ENCODE measurements at regions not wholly inside any gene's neighbourhood (a gene's known extent, or its start where the extent isn't known, plus 50 kb on each side); places are given as distances from the start of the nearest gene placed in this dataset.

GRCh38 chr4:141335166-141335565 lies 114.5 kb downstream of the ZNF330 start:
- intact Hi-C loops (cut with DNase I): no loop called here
- H3K27ac ChIP-seq: no peak overlapping the region
- FAIRE-seq (no peak), DNase-seq (no peak), ATAC-seq (no peak)
- H3K27me3 ChIP-seq: no peaks in the 10 kb centered on the region
- no peak overlapping the region for H3K4me3 ChIP-seq
- TF ChIP-seq CTCF (IDR thresholded peaks at IDR 0.05): no peak
- H3K4me1 ChIP-seq: peaks cover 13 to 23% (median 20%) of the 10 kb centered on the region in 3 donors
- WGBS, 2 donors: 36 to 48% methylated on average over 1 of the region's 1 CpG
- no peaks in the 10 kb centered on the region for H3K36me3 ChIP-seq
- H3K9me3 ChIP-seq: no peaks in the 10 kb centered on the region

- WGBS, 2 donors: 81 to 91% methylated on average over 1 of the region's 1 CpG
- DNase-seq (no peak), FAIRE-seq (no peak), ATAC-seq (no peak)
- no peak for TF ChIP-seq CTCF (IDR thresholded peaks at IDR 0.05)
- H3K4me1 ChIP-seq: peaks cover 13 to 23% (median 15%) of the 10 kb centered on the region in 3 donors
- no peaks in the 10 kb centered on the region for H3K27me3 ChIP-seq
- H3K36me3 ChIP-seq: no peaks in the 10 kb centered on the region
- no peak overlapping the region for H3K4me3 ChIP-seq
- H3K9me3 ChIP-seq: no peaks in the 10 kb centered on the region
- H3K27ac ChIP-seq: no peak overlapping the region
- intact Hi-C loops (cut with DNase I): no loop called here
Measured at GRCh38 chr4:141338238-141338637, 117.5 kb downstream of the ZNF330 start.

- no peak for ATAC-seq
- Histone ChIP-seq H3K27me3 (no peaks in the 10 kb centered on the region), H3K4me3 (no peak overlapping the region), H3K4me1 (peaks cover 9 to 23% (median 11%) of the 10 kb centered on the region in 3 donors), H3K9me3 (no peaks in the 10 kb centered on the region), H3K36me3 (no peaks in the 10 kb centered on the region), H3K27ac (no peak overlapping the region)
- no peak for DNase-seq
- intact Hi-C loops (cut with DNase I): no loop called here
- WGBS, 2 donors: 87% methylated on average over 3 of the region's 3 CpGs
- FAIRE-seq: no peak
- TF ChIP-seq CTCF (IDR thresholded peaks at IDR 0.05): no peak
Measured at GRCh38 chr4:141339391-141339790, 118.7 kb downstream of the ZNF330 start.

- TF ChIP-seq CTCF (IDR thresholded peaks at IDR 0.05): no peak
- FAIRE-seq: no peak
- Histone ChIP-seq H3K4me3 (no peak overlapping the region), H3K4me1 (peaks cover 9 to 23% (median 11%) of the 10 kb centered on the region in 3 donors), H3K27ac (no peak overlapping the region), H3K36me3 (no peaks in the 10 kb centered on the region), H3K27me3 (no peaks in the 10 kb centered on the region), H3K9me3 (no peaks in the 10 kb centered on the region)
- intact Hi-C loops (cut with DNase I): no loop called here
- no peak for DNase-seq
- peak in 1 of 4 donors; percentile 39 for ATAC-seq
Measured at GRCh38 chr4:141339966-141340365, 119.3 kb downstream of the ZNF330 start.

- H3K27me3 ChIP-seq: no peaks in the 10 kb centered on the region
- FAIRE-seq: no peak
- H3K27ac ChIP-seq: no peak overlapping the region
- H3K4me1 ChIP-seq: peaks cover 6 to 23% (median 6%) of the 10 kb centered on the region in 3 donors
- no peak for TF ChIP-seq CTCF (IDR thresholded peaks at IDR 0.05)
- intact Hi-C loops (cut with DNase I): no loop called here
- DNase-seq: no peak
- no peaks in the 10 kb centered on the region for H3K9me3 ChIP-seq
- 82 to 86% methylated on average over 2 of the region's 2 CpGs for WGBS, 2 donors
- H3K36me3 ChIP-seq: no peaks in the 10 kb centered on the region
- ATAC-seq: no peak
- H3K4me3 ChIP-seq: no peak overlapping the region
Measured at GRCh38 chr4:141340458-141340857, 119.8 kb downstream of the ZNF330 start.
